ENCODE measurements at regions not wholly inside any gene's neighbourhood (a gene's known extent, or its start where the extent isn't known, plus 50 kb on each side); places are given as distances from the start of the nearest gene placed in this dataset.

DNA sequence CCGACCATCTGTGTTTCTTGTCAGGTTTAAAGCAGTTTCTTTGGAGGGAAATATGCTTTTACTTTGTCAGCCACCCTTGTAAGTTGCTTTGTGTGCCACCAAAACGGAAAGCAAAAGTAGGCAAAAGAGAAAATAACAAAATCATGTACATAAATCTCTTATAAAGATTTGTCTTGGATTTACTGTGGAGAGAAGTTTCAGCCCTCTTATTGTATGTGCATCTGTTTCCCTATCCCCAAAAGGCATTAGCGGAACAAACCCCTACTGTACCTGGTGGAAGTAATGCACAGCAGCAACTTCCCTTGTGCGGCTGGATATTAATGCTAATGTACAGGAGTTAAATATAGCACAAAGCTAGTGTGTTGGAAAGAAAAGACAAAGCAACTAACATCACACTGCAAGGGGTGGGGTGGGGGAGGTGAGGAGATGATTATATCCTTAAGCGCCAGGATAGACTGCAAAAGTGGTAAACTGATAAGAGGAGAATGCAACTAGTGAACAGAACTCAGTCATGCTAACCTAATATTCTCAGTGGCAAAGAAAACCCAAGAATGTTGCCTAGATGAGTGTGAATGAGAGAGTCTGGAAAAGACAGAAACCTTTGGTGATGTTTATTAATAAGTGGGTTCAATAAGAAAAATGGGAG, 396.5 kb upstream of the MEF2C start:
- FAIRE-seq (no peak), DNase-seq (ENCODE audit: low read depth, low spot score) (no peak)
- Histone ChIP-seq H2AFZ (ENCODE audit: low read depth, low read length) (no peak overlapping the region), H4K20me1 (replicated peaks; ENCODE audit: control insufficient read depth, extremely low read depth, insufficient read depth, low read length) (no peaks in the 10 kb centered on the region), H3K4me3 (replicated peaks in 1 of 3; ENCODE audit: insufficient read depth in 1 of 3, low read depth in 1 of 3, low read length in 3 of 3) (no peak overlapping the region), H3K36me3 (ENCODE audit: control insufficient read depth in 2 of 2, extremely low read depth in 1 of 2, insufficient read depth in 2 of 2, low read length in 2 of 2) (no peaks in the 10 kb centered on the region), H3K27me3 (ENCODE audit: control insufficient read depth in 2 of 2, insufficient read depth in 2 of 2, low read length in 2 of 2) (no peaks in the 10 kb centered on the region), H3K27ac (ENCODE audit: insufficient read depth, low read depth, low read length) (no peak overlapping the region), H3K4me1 (ENCODE audit: control insufficient read depth, extremely low read depth, insufficient read depth, low read length) (no peaks in the 10 kb centered on the region), H3K79me2 (ENCODE audit: control insufficient read depth, insufficient read depth, low read length) (no peaks in the 10 kb centered on the region), H3K9me1 (replicated peaks; ENCODE audit: control insufficient read depth, extremely low read depth, insufficient read depth, low read length) (no peaks in the 10 kb centered on the region), H3K9me3 (replicated peaks; ENCODE audit: control insufficient read depth, insufficient read depth, low read length) (no peaks in the 10 kb centered on the region), H3K9ac (replicated peaks; ENCODE audit: extremely low read depth, insufficient read depth, low read length) (no peak overlapping the region), H3K4me2 (ENCODE audit: insufficient read depth, low read length) (no peak overlapping the region)
- POLR2A ChIA-PET, result no interaction called here
- dilution Hi-C loops (cut with MboI; ENCODE audit: extremely low pct_ligation_motif_present, low sequenced_read_pairs), result no loop called here
- TF ChIP-seq POLR2A (IDR thresholded peaks at IDR 0.05; ENCODE audit: low read depth, low read length) (no peak), POLR2AphosphoS5 (IDR thresholded peaks at IDR 0.05; ENCODE audit: insufficient read depth, low read depth, low read length) (no peak), FOS (IDR thresholded peaks at IDR 0.05; ENCODE audit: borderline replicate concordance, insufficient read depth, low read length) (no peak), GATA2 (IDR thresholded peaks at IDR 0.05; ENCODE audit: insufficient read depth, insufficient read length, low read depth, low read length) (no peak), EZH2 (IDR thresholded peaks at IDR 0.05; ENCODE audit: borderline replicate concordance, low read depth, low read length, severe bottlenecking) (no peak)
- TF ChIP-seq, protein P1, sequence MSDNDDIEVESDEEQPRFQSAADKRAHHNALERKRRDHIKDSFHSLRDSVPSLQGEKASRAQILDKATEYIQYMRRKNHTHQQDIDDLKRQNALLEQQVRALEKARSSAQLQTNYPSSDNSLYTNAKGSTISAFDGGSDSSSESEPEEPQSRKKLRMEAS (IDR thresholded peaks at IDR 0.05; ENCODE audit: insufficient read depth, insufficient read length), result no peak
- intact Hi-C loops (cut with micrococcal nuclease), result no loop called here
- BruUV-seq (replicated peaks), result no TSS peak
- CTCF ChIA-PET, result no interaction called here

DNA sequence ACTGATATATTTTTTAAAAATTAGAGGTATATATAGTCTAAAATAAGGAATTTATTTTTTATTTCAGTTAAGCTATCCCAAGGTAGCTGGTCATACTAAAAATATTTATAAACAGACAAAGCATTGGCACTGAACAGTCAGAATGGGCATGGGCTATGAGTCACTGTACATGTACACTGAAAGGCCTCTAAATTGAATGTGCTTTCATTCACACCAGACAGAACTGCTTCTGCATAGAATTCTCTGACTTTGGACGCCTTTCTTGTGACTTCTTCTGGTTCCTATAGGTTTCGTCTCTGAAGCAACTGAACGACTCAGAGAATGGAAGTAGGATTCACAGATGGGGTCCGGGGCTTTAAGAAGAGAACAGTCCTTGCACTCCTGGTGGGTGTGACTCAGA, 394.8 kb upstream of the MEF2C start:
- dilution Hi-C loops (cut with MboI; ENCODE audit: extremely low pct_ligation_motif_present, low sequenced_read_pairs), result no loop called here
- H3K36me3 ChIP-seq (ENCODE audit: control insufficient read depth in 2 of 2, extremely low read depth in 1 of 2, insufficient read depth in 2 of 2, low read length in 2 of 2), result no peaks in the 10 kb centered on the region
- no peak overlapping the region for H3K4me2 ChIP-seq (ENCODE audit: insufficient read depth, low read length)
- H3K4me3 ChIP-seq (replicated peaks in 1 of 3; ENCODE audit: insufficient read depth in 1 of 3, low read depth in 1 of 3, low read length in 3 of 3), result no peak overlapping the region
- H3K9ac ChIP-seq (replicated peaks; ENCODE audit: extremely low read depth, insufficient read depth, low read length), result no peak overlapping the region
- no peaks in the 10 kb centered on the region for H4K20me1 ChIP-seq (replicated peaks; ENCODE audit: control insufficient read depth, extremely low read depth, insufficient read depth, low read length)
- no peaks in the 10 kb centered on the region for H3K79me2 ChIP-seq (ENCODE audit: control insufficient read depth, insufficient read depth, low read length)
- intact Hi-C loops (cut with micrococcal nuclease), result no loop called here
- BruUV-seq (replicated peaks), result no TSS peak
- ChIA-PET POLR2A (no interaction called here), CTCF (interaction anchor here (1.0 kb wide), 1 partner anchor 14 kb away, joined by 3 read pairs; no protein-coding TSS in a partner anchor)
- H3K9me3 ChIP-seq (replicated peaks; ENCODE audit: control insufficient read depth, insufficient read depth, low read length), result no peaks in the 10 kb centered on the region
- H2AFZ ChIP-seq (ENCODE audit: low read depth, low read length), result no peak overlapping the region
- TF ChIP-seq EZH2 (IDR thresholded peaks at IDR 0.05; ENCODE audit: borderline replicate concordance, low read depth, low read length, severe bottlenecking) (no peak), MYC (IDR thresholded peaks at IDR 0.05; ENCODE audit: low read depth, low read length) (no peak), POLR2AphosphoS5 (IDR thresholded peaks at IDR 0.05; ENCODE audit: insufficient read depth, low read depth, low read length) (no peak), FOS (IDR thresholded peaks at IDR 0.05; ENCODE audit: borderline replicate concordance, insufficient read depth, low read length) (no peak), GATA2 (IDR thresholded peaks at IDR 0.05; ENCODE audit: insufficient read depth, insufficient read length, low read depth, low read length) (no peak), POLR2A (IDR thresholded peaks at IDR 0.05; ENCODE audit: low read depth, low read length) (no peak), CTCF (IDR thresholded peaks at IDR 0.05; ENCODE audit: extremely low read depth in 1 of 2, insufficient read depth in 1 of 2, low read depth in 1 of 2, low read length in 2 of 2) (no peak), JUN (IDR thresholded peaks at IDR 0.05; ENCODE audit: borderline replicate concordance, insufficient read depth, insufficient read length, low read depth) (no peak)
- TF ChIP-seq, protein P1 (IDR thresholded peaks at IDR 0.05; ENCODE audit: insufficient read depth, insufficient read length), result no peak
- no peak for FAIRE-seq
- H3K27me3 ChIP-seq (ENCODE audit: control insufficient read depth in 2 of 2, insufficient read depth in 2 of 2, low read length in 2 of 2), result no peaks in the 10 kb centered on the region
- no peak for DNase-seq (ENCODE audit: low read depth, low spot score)
- no peak overlapping the region for H3K27ac ChIP-seq (ENCODE audit: insufficient read depth, low read depth, low read length)
- no peaks in the 10 kb centered on the region for H3K9me1 ChIP-seq (replicated peaks; ENCODE audit: control insufficient read depth, extremely low read depth, insufficient read depth, low read length)
- H3K4me1 ChIP-seq (ENCODE audit: control insufficient read depth, extremely low read depth, insufficient read depth, low read length), result no peaks in the 10 kb centered on the region

Measured in endothelial cell of umbilical vein (primary cell).